ENCODE measurements at regions not wholly inside any gene's neighbourhood (a gene's known extent, or its start where the extent isn't known, plus 50 kb on each side); places are given as distances from the start of the nearest gene placed in this dataset.
"Not testable (repeated sequence)": the region's sequence is repeated elsewhere in the genome, so short reads cannot be mapped to it uniquely, and the experiment has no call there.

DNA sequence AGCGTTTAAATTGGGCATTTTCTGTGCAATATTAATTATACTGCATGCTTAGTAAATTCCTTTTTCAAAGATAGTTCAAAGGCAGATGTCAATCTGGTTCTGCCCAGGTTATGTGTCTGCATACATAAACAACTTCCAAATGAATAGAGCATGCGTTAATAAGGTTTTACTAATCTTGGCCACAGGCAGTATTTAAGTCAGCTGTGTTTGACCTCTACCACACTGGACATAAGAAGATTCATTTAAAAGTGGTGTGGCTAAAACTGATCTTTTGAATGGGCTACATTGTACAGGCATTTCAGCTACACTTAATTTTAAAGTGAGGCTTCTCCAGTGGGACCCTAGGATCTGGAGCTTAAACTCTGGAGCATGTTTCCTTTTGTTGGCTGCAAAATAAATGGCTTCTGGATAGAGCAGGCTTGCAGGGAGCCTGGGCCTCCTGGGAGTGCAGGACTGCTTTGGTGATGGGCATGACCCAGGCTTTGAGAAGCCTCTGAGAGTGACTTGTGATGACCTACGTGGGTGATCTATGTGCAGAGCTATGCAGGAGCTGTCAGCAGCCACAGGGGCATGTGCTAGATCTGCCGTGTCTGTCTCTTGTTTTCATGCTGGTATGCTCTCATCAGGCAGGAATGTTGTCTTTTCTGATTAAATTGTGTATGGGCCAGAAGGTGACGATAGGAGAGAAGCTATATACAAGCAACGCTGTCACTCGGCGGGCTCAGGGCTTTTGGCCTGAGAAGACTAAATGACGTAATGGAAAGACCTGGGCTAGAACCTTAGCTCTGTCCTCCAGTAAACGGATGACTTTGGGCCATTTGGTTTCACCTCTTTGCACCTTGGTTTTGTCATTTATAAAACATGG, 331.2 kb downstream of the QKI start:
- DNase-seq = no peak

DNA sequence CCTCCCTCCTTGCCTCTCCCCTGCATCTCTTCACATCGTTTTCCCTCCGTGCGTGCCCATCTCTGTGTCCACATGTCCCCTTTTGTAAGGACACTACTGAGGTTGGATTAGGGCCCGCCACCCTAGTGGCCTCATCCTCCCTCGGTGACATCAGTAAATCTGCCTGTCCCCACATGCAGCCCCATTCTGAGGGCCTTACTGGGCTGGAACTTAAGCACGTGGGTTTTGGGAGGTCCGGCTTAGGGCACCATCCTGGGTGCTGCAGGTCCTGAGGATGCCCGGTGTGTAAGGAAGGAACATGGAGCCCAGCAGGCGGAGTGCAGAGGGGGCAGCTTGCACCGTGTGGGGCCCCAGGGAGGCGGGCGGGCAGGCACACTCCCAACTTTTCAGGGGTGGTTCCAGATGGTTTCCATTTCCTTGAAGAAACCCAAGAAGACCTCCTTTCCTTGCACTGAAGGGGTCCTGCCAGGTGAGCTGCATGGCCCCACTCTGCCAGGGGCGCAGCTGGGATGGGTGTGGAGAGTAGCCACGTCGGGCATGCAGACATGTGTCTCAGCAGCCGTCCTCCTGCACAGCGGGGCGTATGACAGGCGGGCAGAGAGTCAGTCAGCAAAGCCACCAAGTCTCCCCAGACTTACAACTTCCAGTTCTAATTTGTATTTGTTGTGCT, 329.9 kb downstream of the QKI start:
- no peak for DNase-seq

DNA sequence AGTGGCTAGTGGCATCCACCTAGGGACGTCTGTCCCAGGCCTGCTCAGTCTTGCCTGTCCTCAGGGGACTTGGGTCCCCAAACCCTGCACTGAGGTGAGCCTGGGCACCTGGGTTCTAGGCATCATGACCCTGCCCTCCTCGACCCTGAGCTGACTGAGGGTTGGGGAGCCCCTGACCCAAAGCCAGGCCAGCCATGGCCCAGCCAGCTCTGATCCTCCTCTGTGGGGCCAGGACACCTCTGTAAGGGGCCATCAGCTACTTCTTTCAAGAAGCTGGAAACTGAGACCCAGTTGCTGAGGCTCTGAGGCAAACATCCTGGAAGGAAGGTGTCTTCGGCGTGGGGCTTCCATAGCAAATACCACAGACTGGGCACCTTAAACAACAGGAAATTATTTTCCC, 329.3 kb downstream of the QKI start:
- DNase-seq = no peak

DNA sequence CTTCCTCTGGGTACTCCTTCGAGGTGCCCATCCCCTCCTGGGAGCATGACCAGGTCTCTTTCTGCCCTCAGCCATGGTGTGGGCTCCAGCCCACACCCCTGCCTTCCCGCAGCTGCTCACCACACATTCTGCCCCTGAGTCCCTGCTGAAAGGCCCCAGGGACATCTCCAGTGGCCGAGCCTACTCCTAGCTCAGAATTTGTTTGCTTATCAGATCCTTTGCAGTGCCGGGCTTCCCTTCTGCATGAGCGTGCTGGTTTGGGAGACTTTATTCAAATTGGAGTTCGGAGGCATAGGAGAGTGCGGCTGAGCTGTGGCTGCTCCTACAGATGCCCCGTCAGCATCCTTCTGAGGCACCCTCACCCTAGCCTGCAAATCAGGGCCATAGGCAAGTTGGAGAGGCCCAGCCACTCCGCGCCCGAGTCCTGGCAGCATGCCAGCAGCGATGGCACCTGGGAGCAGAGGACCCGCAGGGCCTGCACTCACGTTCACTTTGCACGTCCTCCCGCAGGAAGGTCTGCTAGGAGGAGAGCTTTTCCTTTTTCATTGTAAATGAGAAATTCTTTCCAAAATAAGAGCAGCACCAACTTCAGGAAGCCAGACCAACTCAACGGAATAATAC, 327.3 kb downstream of the QKI start:
- no peak for DNase-seq

DNA sequence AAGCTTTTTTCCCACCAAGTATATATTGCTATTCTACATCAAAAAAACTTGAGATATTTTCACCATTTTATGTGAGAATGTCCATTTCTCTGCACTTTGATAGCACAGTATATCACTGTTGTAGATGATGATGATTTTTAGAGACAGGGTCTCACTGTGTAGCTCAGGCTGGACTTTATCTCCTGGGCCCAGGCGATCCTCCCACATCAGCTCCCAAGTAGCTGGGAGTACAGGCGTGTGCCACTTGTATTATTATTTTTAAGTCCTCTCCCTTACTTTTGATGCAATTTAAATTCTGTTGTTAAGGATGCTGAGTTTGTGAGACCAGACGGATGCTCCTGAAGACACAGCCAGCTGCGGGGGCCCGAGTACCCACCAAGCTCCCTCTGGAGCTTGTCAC, 326.8 kb downstream of the QKI start:
- no peak for DNase-seq

DNA sequence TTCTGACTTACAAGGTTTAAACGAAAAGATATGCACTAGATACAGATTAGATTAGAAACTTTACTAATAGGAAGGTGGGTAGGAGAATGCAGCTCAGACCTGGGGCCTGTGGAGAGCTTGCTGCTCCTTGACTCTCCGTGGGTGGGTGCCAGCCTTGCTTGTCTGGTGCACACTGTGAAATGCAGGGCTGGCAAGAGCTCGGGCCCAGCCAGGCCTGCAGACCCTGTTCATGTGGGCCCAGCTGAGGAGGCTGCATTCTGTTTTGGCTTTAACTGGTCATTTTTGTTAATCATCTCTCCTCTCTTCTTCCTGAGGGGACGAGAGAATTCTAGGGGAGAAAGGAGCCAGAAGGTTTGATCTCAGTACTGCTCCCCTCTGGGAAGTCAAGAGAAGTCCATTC, 325.4 kb downstream of the QKI start:
- DNase-seq = no peak

DNA sequence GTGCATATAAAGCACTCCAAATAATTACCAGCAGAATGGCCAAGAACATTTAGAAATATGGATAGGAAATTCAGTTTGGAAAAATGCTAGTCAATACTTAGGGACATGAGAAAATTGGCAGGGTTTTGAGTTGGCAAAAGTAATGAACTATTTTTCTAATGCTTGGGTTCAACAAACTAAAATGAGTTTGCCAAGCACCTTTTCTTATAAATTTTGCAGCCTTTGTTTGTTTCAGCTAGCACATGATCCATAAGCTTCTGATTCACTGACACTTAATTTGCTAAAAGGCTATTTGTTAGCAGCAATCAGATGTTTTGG, 324.8 kb downstream of the QKI start:
- DNase-seq = no peak

DNA sequence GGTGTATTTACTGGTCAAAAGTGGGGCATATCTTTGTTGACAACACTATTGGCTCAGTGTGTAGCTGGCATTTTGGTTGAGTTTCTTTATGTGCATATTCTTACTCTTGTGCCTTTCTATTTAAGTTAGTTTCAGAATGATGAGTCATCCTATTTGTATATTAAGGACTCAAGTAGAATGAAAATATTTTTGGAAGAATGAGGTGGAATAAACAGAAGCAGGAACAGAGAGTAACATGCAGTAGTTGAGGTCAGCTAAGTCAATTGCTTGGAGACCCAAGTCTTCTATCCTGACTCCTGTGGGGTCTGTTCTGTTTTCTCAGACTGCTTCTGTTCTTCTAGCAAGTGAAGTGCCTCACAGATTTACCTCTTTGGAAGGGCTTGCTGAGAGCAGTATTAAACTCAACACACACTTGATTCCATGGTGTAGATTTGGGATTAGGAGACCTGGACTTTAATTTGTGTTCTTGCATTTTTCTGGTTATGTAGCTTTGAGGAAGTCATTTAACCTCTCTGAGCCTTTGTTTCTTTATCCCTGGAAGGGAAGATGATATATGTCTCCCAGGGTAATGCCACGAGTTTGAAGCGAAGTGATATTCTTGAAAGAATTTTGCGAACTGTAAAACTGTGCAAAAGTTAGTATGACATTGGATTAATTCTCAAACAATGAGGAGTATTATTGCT, 324.3 kb downstream of the QKI start:
- DNase-seq = no peak

DNA sequence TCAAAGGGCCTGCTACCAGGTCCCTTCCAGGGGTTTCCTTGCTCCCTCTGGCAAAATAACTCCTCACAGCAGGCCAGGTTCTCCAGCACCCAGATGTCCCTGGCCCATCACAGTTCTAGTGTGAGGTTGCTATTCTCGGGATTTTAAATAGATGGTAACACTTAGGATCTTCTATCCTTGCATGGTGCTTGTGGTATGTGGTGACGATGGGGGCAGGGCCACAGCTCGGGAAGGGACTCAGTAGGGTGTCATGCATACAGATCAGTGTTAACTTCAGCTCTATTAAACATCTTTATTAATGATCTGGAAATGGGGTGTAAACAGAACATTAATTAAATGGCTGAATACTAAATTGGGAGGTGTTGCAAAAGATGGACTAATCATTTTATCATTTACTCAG, 323.8 kb downstream of the QKI start:
- no peak for DNase-seq

DNA sequence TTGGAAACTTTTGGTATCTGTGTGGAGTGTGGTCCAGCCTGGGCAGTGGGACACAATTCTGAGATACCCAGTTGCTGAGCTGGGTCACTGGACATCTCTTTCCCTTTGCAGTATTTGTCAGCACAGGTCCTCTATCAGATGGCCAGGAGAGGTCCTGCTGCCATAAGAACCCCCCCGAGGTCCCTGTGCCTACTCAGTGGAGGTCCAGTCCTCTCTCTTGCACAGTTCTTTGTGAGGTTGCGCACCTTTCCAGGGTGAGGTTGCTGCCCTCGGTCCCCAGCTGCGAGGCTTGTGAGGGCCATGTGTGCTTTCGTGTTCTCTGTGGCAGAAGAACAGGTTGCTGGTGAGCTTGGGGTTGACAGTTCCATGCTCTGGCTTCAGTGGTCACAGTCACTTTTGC, 320.6 kb downstream of the QKI start:
- DNase-seq = no peak

DNA sequence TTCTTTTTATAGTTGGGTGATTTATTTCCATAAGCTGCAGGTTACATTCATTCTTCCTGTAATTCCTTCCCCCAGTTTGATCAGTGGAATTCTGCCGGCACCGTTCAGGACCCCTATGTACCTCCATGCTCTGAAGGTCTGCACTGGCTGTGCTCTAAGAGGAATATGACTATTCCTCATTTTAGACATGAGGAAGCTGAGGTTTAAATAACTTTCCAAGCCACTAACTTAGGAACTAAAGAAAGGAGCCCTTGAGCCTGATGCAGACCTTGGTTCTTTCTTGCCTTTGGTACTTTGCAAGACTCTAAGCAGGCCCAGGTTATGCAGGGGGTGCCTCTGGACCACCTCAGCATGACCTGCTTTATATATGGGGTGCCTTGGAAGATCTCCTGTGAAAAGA, 318.5 kb downstream of the QKI start:
- DNase-seq = no peak

DNA sequence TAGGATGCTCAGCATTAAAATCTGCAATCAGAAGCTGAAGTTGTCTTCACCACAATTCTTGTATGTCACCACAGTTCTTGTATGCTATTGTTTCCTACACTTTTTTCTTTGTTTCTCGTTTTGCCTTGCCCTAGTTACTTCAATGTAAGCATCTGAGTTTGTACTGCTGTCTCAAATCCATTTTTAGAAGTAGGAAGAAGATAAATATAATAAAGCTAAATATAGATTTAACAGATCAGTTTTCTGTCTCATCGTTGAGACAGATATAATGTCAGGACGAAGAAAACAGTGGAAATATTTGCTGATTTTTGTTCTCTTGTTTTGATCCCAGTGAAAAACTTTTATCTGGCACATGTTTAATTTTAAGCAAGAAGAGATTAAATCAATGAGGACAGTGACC, 318.0 kb downstream of the QKI start:
- DNase-seq = no peak

DNA sequence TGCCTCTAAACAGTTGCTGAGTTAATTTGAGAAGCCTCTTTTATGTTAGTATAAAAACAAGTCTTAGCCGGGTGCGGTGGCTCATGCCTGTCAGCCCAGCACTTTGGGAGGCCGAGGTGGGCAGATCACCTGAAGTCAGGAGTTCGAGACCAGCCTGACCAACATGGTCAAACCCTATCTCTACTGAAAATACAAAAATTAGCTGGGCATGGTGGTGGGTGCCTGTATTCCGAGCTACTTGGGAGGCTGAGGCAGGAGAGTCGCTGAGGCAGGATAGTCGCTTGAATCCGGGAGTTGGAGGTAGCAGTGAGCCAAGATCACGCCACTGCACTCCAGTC, 317.5 kb downstream of the QKI start:
- DNase-seq = not testable (repeated sequence)

DNA sequence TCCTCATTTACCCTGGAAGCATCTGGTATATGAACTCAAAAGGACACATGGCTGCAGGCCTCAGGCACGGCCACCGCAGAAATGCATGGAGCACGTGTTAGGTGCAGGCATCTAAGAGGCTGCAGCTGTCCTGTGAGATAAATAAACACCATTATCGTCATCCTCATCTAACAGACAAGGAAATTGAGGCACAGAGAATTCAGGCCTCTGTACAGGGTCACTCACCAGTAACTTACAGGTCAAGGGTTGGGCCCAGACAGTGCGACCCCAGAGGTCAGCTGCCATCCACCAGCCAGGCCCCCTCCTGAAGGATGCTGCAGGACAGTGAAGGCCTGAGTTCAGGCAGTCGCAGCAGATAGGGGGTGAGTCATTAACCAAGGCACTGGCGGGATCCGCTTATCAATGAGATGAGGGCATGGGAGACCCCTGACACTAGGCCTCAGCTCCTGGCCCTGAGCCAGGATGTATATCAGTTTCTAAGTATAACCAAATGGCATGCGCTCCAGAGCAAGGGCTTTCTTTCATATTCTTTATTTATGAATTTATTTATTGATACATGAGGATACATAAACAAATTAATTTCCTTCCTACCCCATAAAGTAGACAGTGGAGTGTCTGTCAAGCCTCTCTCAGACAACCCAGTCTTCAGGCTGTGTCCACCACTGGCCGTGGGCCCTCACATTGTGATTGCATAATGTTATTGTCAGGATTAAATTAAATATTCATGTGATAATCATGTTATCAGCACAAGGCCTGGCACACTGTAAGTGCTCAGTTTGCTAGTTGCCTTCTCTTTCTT, 316.9 kb downstream of the QKI start:
- no peak for DNase-seq

DNA sequence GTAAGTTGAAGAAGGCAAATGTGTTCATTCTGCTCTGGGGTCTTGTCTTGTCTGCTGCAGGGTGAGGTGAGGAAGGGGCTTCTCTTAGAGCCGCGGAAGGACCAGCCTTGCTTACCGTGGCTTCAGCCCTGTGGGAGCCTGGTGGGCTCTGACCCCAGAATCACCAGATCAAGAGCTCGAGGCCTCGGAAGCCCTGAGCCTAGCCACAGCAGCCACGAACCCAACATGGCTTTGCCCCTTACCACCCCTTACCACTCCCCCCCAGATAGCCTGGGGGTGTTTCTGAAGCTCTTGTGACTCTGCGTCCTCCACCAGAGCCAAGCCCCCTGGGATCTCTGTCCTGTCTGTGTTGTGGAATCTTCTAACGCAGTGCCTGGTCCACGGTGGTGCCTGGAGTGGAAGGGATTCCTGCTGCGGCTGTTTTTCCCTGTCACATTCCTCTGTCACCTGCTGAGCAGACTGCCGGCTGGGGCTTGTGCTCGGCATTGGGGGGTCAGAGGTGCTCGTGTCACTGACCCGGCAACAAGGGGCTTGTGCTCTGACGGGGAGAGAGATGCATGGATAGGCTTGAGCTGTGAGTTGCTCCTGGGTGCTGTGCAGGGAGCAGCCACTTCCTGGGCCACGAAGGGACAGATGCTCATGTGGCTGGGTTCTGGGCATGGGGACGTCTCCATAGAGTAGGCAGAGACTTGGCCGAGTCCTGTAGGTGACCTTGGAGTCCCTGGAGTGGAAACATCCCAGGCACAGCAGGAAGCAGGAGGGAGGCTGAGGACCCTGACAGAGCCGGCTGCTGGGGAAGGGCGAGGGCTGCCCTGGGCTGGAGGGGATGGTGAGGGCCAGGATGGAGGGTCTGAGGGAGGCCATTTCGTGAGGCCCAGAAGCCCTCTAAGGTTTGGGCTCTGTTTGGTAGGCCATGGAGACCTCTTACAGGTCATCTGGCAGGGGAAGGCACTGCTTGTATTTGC, 316.0 kb downstream of the QKI start:
- no peak for DNase-seq

DNA sequence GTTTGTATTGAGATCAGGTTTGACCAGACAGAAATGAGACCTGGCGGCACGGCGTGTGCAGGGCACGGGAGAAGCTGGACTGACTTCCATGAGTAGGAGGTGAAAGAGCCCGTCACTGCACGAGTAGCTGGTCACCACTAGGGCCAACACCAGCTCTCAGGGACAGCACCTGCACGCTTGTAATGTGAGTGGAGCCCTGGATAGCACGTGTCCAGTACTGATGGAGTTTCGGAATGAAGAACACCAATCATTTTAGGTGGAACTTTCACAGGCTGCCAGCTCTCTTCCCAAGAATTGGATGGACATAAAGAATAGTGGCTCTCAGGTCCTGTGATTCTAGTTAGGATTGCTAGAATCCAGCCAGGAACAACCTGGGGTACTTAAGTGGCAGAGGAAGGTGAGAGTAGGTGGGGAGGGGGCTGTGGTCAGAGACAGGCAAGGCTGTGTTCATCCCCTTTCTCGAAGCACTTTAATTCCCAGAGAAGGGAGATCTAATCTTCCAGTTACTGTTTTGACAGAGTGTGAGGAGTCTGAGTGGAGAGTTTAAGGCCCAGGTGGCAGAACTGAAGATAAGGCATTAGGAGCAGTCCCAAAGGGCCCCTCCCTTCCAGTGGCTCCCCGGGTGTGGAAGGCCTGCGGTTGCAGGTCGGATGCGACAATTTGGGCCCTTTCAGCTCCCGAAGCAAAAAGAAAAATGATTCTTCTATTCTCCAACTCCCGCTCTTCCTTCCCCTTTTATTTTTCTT, 314.8 kb downstream of the QKI start:
- no peak for DNase-seq

DNA sequence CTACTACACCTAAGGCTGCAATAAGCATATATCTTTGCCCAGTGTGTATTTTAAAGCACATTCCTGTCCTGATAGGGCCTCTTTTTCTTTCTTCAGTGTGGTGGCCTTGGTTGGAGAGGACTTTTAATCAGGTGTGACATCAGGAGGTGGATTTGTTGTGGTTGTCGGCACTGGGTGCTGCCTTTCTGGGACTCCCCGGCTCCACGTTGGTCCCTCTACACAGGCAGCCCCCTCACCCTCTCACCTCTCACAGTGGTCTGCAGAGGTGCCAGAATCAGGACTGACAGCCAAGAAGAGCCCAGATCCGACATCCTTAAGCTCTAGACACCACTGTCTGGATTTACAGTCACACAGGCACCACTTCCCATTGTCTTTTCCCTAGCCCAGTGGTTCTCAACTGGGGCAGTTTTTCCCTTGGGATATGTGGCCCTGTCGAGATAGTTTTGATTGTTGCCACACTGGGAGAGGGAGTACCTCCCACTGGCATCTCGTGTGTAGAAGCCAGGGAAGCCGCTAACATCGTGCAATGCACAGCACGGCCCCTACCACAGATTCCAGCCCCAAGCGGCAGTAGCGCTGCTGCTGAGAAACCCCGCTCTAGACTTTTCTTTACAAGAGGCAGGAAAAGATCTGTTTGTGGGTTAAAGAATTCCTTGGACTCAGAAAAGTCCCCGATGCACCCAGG, 314.1 kb downstream of the QKI start:
- no peak for DNase-seq

DNA sequence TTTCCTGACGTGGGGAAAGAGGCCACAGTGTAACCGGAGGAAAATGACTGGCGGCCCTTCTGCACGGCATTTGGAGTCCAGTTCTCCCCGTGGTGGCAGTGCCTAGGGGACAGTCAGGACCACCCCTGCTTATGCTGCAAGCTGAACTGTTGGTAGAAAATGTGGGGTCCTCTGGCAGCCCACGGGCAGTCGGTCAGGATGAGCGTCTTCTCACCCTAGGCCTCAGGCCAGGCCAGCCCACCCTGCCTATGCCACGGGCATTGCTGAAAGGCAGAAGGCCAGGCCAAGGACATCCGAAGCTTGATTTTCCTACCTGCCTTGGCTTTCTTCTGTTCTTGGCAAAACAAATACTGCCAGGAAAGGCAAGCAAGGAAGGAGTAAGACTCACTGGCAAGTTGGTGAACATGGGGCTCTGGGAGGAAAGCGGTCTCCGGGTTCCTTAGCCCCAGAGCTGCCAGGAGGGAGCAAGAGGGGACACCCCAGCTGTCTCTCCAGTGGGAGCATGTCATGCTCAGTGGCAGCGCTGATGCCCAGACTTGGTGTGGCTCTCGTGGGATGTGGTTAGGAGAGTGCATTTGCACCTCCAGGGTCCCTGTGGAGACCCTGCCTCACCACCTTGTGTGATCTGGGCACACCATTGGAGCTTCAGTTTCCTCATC, 311.6 kb downstream of the QKI start:
- no peak for DNase-seq

DNA sequence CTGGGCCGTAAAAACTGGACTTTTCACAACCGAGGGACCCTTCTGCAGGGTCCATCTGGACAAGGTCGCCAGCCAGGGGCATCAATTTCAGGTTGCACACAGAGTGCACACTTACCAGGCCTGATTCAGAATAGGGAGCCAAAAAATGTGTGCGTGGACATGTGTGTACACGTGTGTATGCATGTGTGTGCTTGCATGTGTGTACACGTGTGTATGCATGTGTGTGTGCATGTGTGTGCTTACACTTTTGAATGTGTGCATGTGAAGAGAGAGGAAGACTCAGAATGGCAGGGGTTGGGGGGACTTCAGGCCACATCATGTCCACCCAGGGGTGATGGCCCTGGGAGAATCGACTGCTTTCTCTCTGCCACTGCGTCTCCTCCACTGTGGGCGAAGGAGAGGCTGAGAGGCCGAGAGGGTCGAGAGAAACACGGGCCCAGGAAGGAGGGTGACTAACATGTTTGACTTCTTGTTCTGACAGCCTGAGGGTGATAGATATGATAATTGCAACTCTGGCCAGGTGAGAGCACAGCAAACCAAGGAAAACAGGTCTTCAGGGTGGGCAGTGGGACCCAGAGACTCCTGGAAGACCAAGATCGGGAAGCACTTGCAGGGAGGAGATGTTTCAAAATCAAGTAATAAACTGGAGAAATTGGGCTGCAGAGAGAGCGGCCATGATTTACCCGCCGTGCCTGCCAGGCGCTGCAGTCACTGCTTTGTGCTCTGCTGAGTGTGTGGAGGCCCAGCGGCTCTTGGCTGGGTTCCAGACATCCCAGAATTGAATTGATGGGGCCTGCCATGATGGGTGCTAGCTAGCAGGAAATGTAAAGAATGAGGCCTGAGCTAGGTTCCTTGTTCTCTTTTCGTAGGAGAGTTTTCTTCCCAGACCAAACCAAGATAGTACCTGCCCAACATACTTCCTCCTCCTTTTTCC, 310.8 kb downstream of the QKI start:
- DNase-seq = no peak
